ENCODE measurements at regions not wholly inside any gene's neighbourhood (a gene's known extent, or its start where the extent isn't known, plus 50 kb on each side); places are given as distances from the start of the nearest gene placed in this dataset.

GRCh38 chr4:123562994-123563750, 166.6 kb downstream of the SPRY1 start:
- Mint-ChIP-seq H3K27ac (no peak overlapping the region), H3K4me1 (ENCODE audit: low read depth) (peaks cover 5% of the 10 kb centered on the region), H3K9me3 (ENCODE audit: low read depth) (no peaks in the 10 kb centered on the region), H3K4me3 (no peak overlapping the region), H3K27me3 (peaks cover 3% of the 10 kb centered on the region), H3K36me3 (no peaks in the 10 kb centered on the region)

GRCh38 chr4:123564758-123565346, 168.3 kb downstream of the SPRY1 start:
- H3K9me3 Mint-ChIP-seq (ENCODE audit: low read depth) = no peaks in the 10 kb centered on the region
- H3K27ac Mint-ChIP-seq = no peak overlapping the region
- H3K4me1 Mint-ChIP-seq (ENCODE audit: low read depth) = peaks cover 5% of the 10 kb centered on the region
- no peak overlapping the region for H3K4me3 Mint-ChIP-seq
- no peaks in the 10 kb centered on the region for H3K36me3 Mint-ChIP-seq
- peaks cover 3% of the 10 kb centered on the region for H3K27me3 Mint-ChIP-seq

GRCh38 chr4:123568936-123569335, 172.3 kb downstream of the SPRY1 start:
- H3K27ac Mint-ChIP-seq = no peak overlapping the region
- H3K9me3 Mint-ChIP-seq (ENCODE audit: low read depth) = no peaks in the 10 kb centered on the region
- no peak overlapping the region for H3K4me3 Mint-ChIP-seq
- no peaks in the 10 kb centered on the region for H3K36me3 Mint-ChIP-seq
- no peaks in the 10 kb centered on the region for H3K27me3 Mint-ChIP-seq
- peaks cover 5% of the 10 kb centered on the region for H3K4me1 Mint-ChIP-seq (ENCODE audit: low read depth)

- no peaks in the 10 kb centered on the region for H3K9me3 Mint-ChIP-seq (ENCODE audit: low read depth)
These were observed 172.9 kb downstream of the SPRY1 start for GRCh38 chr4:123569541-123569940.

GRCh38 chr4:123573866-123574508, 177.4 kb downstream of the SPRY1 start:
- H3K9me3 Mint-ChIP-seq (ENCODE audit: low read depth) = no peaks in the 10 kb centered on the region
- H3K4me3 Mint-ChIP-seq = no peak overlapping the region
- peaks cover 2% of the 10 kb centered on the region for H3K4me1 Mint-ChIP-seq (ENCODE audit: low read depth)
- H3K27me3 Mint-ChIP-seq = no peaks in the 10 kb centered on the region
- H3K27ac Mint-ChIP-seq = no peak overlapping the region
- H3K36me3 Mint-ChIP-seq = no peaks in the 10 kb centered on the region

More at GRCh38 chr4:123569541-123569940, 172.9 kb downstream of the SPRY1 start:
- no peaks in the 10 kb centered on the region for H3K27me3 Mint-ChIP-seq
- peaks cover 4% of the 10 kb centered on the region for H3K4me1 Mint-ChIP-seq (ENCODE audit: low read depth)
- H3K36me3 Mint-ChIP-seq = no peaks in the 10 kb centered on the region
- H3K27ac Mint-ChIP-seq = no peak overlapping the region
- H3K4me3 Mint-ChIP-seq = no peak overlapping the region

- Mint-ChIP-seq H3K27ac (no peak overlapping the region), H3K36me3 (no peaks in the 10 kb centered on the region), H3K4me3 (no peak overlapping the region), H3K27me3 (no peaks in the 10 kb centered on the region), H3K9me3 (ENCODE audit: low read depth) (peaks cover under 1% of the 10 kb centered on the region), H3K4me1 (ENCODE audit: low read depth) (peaks cover 2% of the 10 kb centered on the region)
These were observed 178.7 kb downstream of the SPRY1 start for GRCh38 chr4:123575291-123575690.

GRCh38 chr4:123577225-123577906, 180.8 kb downstream of the SPRY1 start:
- H3K27ac Mint-ChIP-seq = no peak overlapping the region
- H3K4me1 Mint-ChIP-seq (ENCODE audit: low read depth) = peaks cover 2% of the 10 kb centered on the region
- peaks cover 7% of the 10 kb centered on the region for H3K36me3 Mint-ChIP-seq
- no peaks in the 10 kb centered on the region for H3K27me3 Mint-ChIP-seq
- H3K4me3 Mint-ChIP-seq = no peak overlapping the region
- peaks cover 12% of the 10 kb centered on the region for H3K9me3 Mint-ChIP-seq (ENCODE audit: low read depth)

- no peaks in the 10 kb centered on the region for H3K27me3 Mint-ChIP-seq
- H3K27ac Mint-ChIP-seq = no peak overlapping the region
- peaks cover 7% of the 10 kb centered on the region for H3K36me3 Mint-ChIP-seq
- no peak overlapping the region for H3K4me3 Mint-ChIP-seq
- peaks cover 2% of the 10 kb centered on the region for H3K4me1 Mint-ChIP-seq (ENCODE audit: low read depth)
- peaks cover 12% of the 10 kb centered on the region for H3K9me3 Mint-ChIP-seq (ENCODE audit: low read depth)
These were observed 181.9 kb downstream of the SPRY1 start for GRCh38 chr4:123578276-123579029.

GRCh38 chr4:123579961-123580360, 183.4 kb downstream of the SPRY1 start:
- Mint-ChIP-seq H3K27me3 (peaks cover 2% of the 10 kb centered on the region), H3K4me3 (no peak overlapping the region), H3K27ac (no peak overlapping the region), H3K4me1 (ENCODE audit: low read depth) (no peaks in the 10 kb centered on the region), H3K9me3 (ENCODE audit: low read depth) (peaks cover 12% of the 10 kb centered on the region), H3K36me3 (peaks cover 9% of the 10 kb centered on the region)

GRCh38 chr4:123580981-123581664, 184.5 kb downstream of the SPRY1 start:
- Mint-ChIP-seq H3K9me3 (ENCODE audit: low read depth) (peaks cover 12% of the 10 kb centered on the region), H3K27ac (no peak overlapping the region), H3K4me3 (no peak overlapping the region), H3K36me3 (peaks cover 11% of the 10 kb centered on the region), H3K27me3 (peaks cover 2% of the 10 kb centered on the region), H3K4me1 (ENCODE audit: low read depth) (no peaks in the 10 kb centered on the region)

- Mint-ChIP-seq H3K27ac (no peak overlapping the region), H3K27me3 (peaks cover 2% of the 10 kb centered on the region), H3K4me3 (no peak overlapping the region), H3K36me3 (peaks cover 11% of the 10 kb centered on the region), H3K4me1 (ENCODE audit: low read depth) (no peaks in the 10 kb centered on the region), H3K9me3 (ENCODE audit: low read depth) (peaks cover 12% of the 10 kb centered on the region)
These were observed 185.2 kb downstream of the SPRY1 start for GRCh38 chr4:123581802-123582201.

GRCh38 chr4:123583043-123583442, 186.4 kb downstream of the SPRY1 start:
- Mint-ChIP-seq H3K4me1 (ENCODE audit: low read depth) (no peaks in the 10 kb centered on the region), H3K9me3 (ENCODE audit: low read depth) (peaks cover 12% of the 10 kb centered on the region), H3K36me3 (peaks cover 11% of the 10 kb centered on the region), H3K4me3 (no peak overlapping the region), H3K27ac (no peak overlapping the region), H3K27me3 (peaks cover 2% of the 10 kb centered on the region)

GRCh38 chr4:123585111-123585510, 188.5 kb downstream of the SPRY1 start:
- no peaks in the 10 kb centered on the region for H3K4me1 Mint-ChIP-seq (ENCODE audit: low read depth)
- H3K9me3 Mint-ChIP-seq (ENCODE audit: low read depth) = peaks cover 12% of the 10 kb centered on the region
- H3K27me3 Mint-ChIP-seq = peaks cover 2% of the 10 kb centered on the region
- H3K27ac Mint-ChIP-seq = no peak overlapping the region
- peaks cover 14% of the 10 kb centered on the region for H3K36me3 Mint-ChIP-seq
- H3K4me3 Mint-ChIP-seq = no peak overlapping the region

- Mint-ChIP-seq H3K27ac (no peak overlapping the region), H3K4me1 (ENCODE audit: low read depth) (no peaks in the 10 kb centered on the region), H3K4me3 (no peak overlapping the region), H3K9me3 (ENCODE audit: low read depth) (no peaks in the 10 kb centered on the region), H3K27me3 (peaks cover 2% of the 10 kb centered on the region), H3K36me3 (peaks cover 7% of the 10 kb centered on the region)
These were observed 191.4 kb downstream of the SPRY1 start for GRCh38 chr4:123587983-123588494.

Measured in activated naive CD8-positive, alpha-beta T cell (primary cell).